CD4-positive, alpha-beta T cell treated with Interleukin-21 for 1 hour (primary cell): ENCODE measurements at regions not wholly inside any gene's neighbourhood (a gene's known extent, or its start where the extent isn't known, plus 50 kb on each side); places are given as distances from the start of the nearest gene placed in this dataset.
"Not testable (repeated sequence)": the region's sequence is repeated elsewhere in the genome, so short reads cannot be mapped to it uniquely, and the experiment has no call there.

Experiments
- DNase-seq: peaks from one replicate; pipeline ENCODE4 v3.0.0-alpha.2; 2020

DNA sequence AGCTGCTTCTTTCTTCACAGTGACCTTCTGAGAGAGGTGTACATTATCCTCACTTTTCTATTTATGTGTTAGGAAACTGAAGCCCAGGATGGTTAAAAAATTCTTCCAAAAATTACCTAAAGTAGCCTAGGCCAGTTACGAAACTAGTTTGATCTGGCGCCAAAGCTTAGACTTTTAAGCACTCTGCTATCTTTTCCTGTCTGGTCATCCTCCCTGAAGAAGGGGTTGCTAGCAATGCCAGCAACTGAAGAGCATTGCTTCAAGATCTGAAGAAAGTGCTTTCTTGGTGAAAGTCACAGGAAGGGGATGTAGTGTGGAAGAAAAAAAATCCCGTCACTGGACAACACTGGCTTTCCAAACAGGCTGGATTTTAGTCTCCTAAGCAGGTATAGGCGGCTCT lies 618.8 kb upstream of the GRM7 start:
- no peak for DNase-seq

GRCh38 chr3:6248528-6248927 lies 612.4 kb upstream of the GRM7 start:
- no peak for DNase-seq

GRCh38 chr3:6249679-6250078 lies 611.2 kb upstream of the GRM7 start:
- no peak for DNase-seq

GRCh38 chr3:6250167-6250566 lies 610.7 kb upstream of the GRM7 start:
- DNase-seq = no peak

- no peak for DNase-seq
Measured at GRCh38 chr3:6251612-6252400, 609.1 kb upstream of the GRM7 start.

GRCh38 chr3:6254490-6254889 lies 606.4 kb upstream of the GRM7 start:
- no peak for DNase-seq

GRCh38 chr3:6255229-6255628 lies 605.7 kb upstream of the GRM7 start:
- no peak for DNase-seq

DNA sequence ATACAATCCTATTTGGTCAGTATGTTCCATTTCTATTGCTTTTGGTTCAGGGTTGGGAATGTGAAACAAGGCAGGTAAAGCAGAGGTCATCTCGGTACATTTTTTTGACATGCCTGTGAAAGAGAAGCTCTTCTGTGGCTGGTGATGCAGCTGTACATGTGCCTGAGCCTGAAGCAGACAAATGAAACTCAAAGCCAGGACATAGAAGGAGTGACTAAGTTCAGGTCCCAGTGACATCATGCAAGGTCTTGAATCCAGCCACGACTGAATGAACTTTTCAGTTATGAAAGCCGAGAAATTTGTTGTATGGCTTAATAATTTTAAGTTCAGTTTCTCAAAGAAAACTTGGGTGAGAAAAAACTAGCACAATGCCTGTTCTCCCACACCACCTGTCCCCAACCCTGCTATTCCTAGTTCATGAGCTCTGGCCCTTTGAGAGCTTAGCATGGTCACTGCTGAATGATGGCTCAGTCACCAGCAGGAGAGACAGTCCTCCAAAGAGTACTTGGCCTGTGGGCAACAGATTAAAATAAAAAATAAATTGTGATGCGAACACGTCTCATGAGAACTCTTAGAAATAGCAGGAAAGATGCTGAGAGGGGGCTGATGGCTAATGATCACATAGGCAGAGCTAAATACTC lies 600.2 kb upstream of the GRM7 start:
- DNase-seq = no peak

DNA sequence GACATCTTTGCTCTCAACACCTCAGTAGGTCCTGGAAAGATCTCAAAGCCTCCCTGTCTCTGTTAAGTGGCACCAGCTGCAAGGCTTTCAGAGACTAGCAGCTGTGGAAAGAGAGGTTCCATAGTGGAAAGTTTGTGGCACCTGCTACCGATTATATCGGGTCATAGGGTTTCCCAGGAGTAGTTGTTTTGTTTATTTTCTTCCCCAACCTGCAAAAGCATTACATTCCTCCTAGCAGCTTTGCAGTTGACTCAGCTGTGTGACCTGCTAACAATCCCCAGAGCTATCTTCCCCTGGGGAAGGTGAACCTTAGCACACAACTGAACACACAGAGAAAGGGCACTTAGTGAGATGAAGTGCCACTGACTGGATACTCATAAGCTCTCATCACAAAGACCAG lies 598.9 kb upstream of the GRM7 start:
- DNase-seq = no peak

GRCh38 chr3:6264036-6264435 lies 596.9 kb upstream of the GRM7 start:
- no peak for DNase-seq

GRCh38 chr3:6264906-6265305 lies 596.0 kb upstream of the GRM7 start:
- DNase-seq = no peak

DNA sequence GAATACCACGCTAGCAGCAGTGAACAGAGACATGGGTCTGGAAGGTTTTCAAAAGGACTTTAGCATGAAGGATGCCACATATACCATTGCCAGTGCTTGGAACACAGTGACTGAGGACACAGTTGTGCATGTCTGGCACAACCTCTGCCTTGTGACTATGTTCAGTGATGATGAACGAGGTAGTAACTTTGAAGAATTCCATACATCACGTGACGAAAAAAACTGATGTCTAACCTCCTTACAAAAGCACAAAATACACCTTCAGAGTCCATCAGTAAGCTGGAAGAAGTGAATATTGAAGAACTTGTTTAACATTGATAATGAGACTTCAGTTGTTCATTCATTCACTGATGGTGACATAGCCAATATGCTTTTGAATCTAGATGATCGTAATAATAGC lies 594.8 kb upstream of the GRM7 start:
- no peak for DNase-seq

GRCh38 chr3:6273878-6274277 lies 587.0 kb upstream of the GRM7 start:
- DNase-seq = no peak

- DNase-seq = no peak
Measured at GRCh38 chr3:6281662-6282061, 579.3 kb upstream of the GRM7 start.

- no peak for DNase-seq
Measured at GRCh38 chr3:6282918-6283317, 578.0 kb upstream of the GRM7 start.

- DNase-seq = no peak
Measured at GRCh38 chr3:6287088-6287875, 573.6 kb upstream of the GRM7 start.

- no peak for DNase-seq
Measured at GRCh38 chr3:6301626-6302025, 559.3 kb upstream of the GRM7 start.

DNA sequence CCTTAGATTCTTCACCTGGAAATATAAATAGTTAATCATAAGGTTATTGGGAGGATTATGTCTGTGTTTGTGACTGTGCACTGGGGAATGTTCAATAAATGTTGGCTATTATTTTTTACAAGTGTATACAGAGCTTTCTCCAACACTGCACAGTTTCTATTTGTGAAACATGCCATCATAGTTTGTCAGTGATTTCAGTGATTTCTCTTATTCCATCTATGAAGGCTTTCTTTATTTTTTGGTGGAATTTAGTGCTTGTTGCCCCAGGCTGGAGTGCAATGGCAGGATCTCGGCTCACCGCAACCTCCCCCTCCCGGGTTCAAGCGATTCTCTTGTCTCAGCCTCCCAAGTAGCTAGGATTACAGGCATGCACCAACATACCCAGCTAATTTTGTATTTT lies 545.0 kb upstream of the GRM7 start:
- no peak for DNase-seq

- no peak for DNase-seq
Measured at GRCh38 chr3:6321999-6322398, 538.9 kb upstream of the GRM7 start.

DNA sequence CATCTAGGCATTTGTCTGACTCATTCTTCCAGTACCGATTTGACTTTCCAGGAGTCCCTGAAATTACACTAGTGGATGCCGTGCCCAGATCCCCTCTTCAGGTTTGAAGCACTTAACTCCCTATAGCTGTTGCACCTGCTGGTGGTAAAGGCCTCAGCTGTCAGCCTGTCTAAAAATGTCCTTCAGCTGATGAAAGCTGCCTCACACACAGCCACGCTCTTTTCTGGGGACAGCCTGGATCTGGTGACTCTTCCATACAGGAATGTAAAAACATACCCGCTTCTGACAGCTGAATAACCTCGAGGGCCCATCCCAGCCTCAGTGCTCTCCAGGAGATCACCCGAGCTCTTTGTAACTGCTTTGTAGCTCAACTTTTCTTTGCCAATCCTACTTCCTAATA lies 534.1 kb upstream of the GRM7 start:
- DNase-seq = no peak

DNA sequence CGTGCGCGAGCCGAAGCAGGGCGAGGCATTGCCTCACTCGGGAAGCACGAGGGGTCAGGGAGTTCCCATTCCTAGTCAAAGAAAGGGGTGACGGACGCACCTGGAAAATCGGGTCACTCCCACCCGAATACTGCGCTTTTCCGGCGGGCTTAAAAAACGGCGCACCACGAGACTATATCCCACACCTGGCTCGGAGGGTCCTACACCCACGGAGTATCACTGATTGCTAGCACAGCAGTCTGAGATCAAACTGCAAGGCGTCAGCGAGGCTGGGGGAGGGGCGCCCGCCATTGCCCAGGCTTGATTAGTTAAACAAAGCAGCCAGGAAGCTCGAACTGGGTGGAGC lies 520.0 kb upstream of the GRM7 start:
- DNase-seq = not testable (repeated sequence)

DNA sequence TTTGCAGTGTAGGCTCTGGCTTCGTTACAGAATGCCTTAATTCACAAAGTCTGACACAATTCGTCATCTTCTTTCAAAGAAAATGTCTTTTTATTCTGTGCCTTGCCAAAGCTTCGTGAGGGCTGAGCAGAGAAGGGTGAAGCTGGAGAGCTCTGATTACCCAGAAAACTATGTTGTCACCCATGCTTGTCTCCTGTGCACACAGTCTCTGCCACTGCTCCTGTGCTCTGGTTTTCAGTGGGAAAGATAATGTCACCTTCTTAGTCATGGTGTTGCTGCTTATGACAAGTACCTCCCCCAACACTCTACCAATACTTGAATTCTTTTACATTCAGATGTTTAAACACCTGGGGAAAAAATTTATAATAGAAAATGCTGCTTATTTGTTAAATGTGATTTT lies 509.2 kb upstream of the GRM7 start:
- no peak for DNase-seq

DNA sequence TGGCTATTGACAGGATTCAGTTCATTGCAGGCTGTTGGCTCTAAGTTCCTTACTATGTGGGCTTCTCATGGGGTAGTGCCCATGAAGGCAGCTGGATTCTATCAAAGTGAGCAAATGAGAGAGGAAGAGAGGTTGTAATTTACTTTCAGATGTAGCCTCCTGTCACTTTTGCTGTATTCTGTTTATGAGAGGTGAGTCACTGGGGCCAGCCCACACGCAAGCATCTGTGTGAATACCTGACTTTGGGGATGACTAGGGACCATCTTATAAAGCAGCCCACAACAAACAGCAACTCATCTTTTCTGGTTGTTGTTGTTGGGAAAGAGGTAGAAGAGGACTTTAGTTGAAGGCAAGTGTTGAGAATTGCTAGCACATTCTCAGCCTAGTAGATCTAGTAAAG lies 506.3 kb upstream of the GRM7 start:
- DNase-seq = no peak

- no peak for DNase-seq
Measured at GRCh38 chr3:6362406-6362805, 498.5 kb upstream of the GRM7 start.
